GM12891 (cell line): ENCODE measurements at regions not wholly inside any gene's neighbourhood (a gene's known extent, or its start where the extent isn't known, plus 50 kb on each side); places are given as distances from the start of the nearest gene placed in this dataset.

Source experiments
- POLR2A ChIP-seq: IDR thresholded peaks from 2 replicates; pipeline ENCODE4 v1.6.1; 2011; ENCODE audit warnings: low read depth, low read length, control low read depth
- POLR2AphosphoS5 ChIP-seq: IDR thresholded peaks from 2 replicates; pipeline ENCODE4 v1.6.1; 2011; ENCODE audit warnings: low read depth, low read length, control low read depth
- POU2F2 ChIP-seq: IDR thresholded peaks from 2 replicates; pipeline ENCODE4 v1.6.1; 2011; ENCODE audit warnings: low read depth, mild to moderate bottlenecking, control low read depth, low read length, moderate library complexity
- SPI1 ChIP-seq: IDR thresholded peaks from 2 replicates; pipeline ENCODE4 v1.6.1; 2011; ENCODE audit warnings: low read depth, low read length, control low read depth
- TAF1 ChIP-seq: IDR thresholded peaks from 2 replicates; pipeline ENCODE4 v1.6.1; 2011; ENCODE audit warnings: low read depth, low read length, control low read depth

DNA sequence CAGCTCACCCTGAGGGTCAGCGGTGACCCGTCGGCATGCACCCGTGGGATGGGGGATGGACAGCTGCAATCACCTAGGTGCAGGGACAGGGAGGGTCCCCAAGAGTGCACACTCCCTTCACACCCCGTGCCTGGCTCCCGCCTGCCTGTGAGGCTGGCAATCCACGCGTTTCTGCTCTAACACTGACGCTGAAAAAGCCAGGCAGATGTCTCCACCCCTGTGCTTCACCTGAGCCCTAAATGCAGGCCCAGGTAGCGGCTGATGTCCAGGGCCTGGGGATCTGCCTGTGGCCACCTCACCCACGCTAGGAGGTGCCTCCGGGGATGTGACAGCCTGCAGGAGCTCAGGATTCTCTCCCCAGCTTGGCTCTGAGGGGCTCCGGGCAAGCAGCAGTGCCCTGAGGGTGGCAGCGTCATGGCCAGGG lies 212.0 kb upstream of the SALL3 start:
- no peak for TF ChIP-seq POLR2AphosphoS5
- TF ChIP-seq POLR2A, result no peak
- no peak for TF ChIP-seq TAF1
- no peak for TF ChIP-seq POU2F2
- no peak for TF ChIP-seq SPI1
